COR-L47 (cell line): ENCODE measurements at regions not wholly inside any gene's neighbourhood (a gene's known extent, or its start where the extent isn't known, plus 50 kb on each side); places are given as distances from the start of the nearest gene placed in this dataset.

ENCODE experiments used
- DNase-seq: peaks from one replicate; lab custom pipeline; 2025; lab: John Stamatoyannopoulos, UW

GRCh38 chr2:219901155-219901554, 273.7 kb downstream of the SLC4A3 start:
- no peak for DNase-seq

GRCh38 chr2:219902891-219903552, 275.6 kb downstream of the SLC4A3 start:
- DNase-seq = no peak

- no peak for DNase-seq
These were observed 278.2 kb downstream of the SLC4A3 start for GRCh38 chr2:219905640-219906039.

- DNase-seq = no peak
These were observed 278.9 kb downstream of the SLC4A3 start for GRCh38 chr2:219906114-219907010.

- DNase-seq = no peak
These were observed 279.6 kb downstream of the SLC4A3 start for GRCh38 chr2:219907011-219907365.

DNA sequence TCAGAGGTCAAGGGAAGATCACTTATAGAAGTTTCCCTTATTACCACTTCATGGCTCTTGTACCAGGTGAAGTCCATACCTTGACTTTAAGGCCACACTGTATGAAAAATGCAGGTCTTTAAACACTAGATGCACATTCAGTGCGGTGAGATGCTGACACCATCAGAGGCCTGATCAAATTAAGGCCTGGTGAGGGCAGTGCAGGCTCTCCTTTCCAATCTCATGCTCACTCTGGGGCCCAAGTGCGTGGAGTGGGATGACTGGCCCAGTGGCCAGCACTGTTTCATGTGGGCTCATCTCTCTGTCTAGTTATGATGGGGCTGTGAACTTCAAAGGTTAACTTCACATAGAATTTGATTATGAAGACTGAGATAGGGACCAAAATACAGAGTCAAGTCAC, 281.1 kb downstream of the SLC4A3 start:
- DNase-seq = no peak

- DNase-seq = no peak
These were observed 284.1 kb downstream of the SLC4A3 start for GRCh38 chr2:219911541-219911940.

DNA sequence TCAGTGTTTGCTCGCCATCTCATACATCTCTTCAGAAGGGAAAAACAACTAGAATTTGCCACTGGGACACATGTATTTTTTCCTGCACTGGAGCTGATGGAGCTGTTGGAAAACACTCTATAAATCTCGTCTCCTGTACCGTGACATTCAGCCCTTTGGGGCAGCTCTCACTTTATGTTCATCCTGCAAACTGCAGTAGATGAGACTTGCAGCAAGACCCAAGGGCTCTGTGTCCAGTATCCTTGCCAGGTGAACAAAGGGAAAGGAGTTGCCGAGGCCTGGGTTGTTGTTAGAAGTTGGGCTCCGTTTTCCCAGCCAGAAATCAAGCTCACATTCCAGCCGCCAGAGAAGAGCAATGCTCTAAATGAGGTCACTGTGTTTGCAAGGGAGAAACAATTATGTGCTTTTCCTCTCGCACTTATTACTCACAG, 285.1 kb downstream of the SLC4A3 start:
- DNase-seq = no peak

- no peak for DNase-seq
These were observed 287.1 kb downstream of the SLC4A3 start for GRCh38 chr2:219914577-219914976.

GRCh38 chr2:219916281-219916680, 288.9 kb downstream of the SLC4A3 start:
- no peak for DNase-seq

DNA sequence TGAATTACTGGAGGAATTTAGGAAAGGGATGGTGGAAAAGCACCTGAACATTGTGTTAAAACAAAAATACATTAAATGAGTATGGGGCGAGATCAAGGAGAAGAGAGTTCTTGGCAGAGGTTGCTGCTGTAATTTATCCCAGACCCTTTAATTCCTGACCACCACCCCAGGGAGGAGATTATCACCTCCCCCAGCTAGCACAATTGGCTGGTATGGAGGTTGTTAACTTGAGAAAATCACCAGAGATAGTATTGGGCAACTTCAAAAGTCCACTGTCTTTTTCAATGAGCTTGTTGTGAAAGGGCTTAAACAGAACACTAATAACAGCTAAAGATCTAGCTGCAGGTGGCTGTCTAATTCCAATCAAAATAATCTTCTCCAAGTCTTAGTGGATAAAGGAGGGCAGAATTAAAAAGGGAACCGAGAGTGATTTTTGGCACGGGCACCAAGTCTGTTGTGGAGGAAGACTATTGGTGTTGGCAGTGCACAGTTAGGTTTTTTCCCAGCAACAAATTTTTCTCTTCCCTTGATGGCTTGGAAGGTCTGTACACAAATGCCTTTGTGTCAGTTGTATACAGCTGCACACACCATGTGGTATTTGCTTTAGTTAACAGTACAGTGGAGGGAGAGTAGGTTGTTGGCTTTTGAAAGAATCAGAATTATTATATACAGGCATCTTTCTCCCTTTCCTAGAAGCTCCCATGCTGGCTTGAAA, 289.5 kb downstream of the SLC4A3 start:
- no peak for DNase-seq

DNA sequence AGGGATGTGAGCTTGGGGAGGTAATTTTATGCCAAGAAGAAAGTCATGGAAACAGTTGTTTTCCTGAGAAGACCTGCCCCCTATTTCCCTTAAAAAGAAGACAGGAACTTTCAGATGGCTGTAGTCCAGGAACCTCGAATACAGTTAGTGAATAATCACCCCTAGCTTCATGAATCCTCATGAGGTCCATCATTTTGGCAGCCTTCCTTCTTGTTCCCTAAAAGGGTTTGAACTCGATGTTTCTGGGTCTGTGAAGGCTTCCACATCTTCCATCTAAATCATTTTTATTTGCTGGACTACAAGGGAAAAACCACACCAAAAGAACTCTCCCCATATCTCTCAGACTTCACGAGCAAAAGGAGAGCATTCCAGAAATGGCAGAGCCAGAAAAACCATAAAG, 290.8 kb downstream of the SLC4A3 start:
- no peak for DNase-seq

- DNase-seq = peak; percentile 2
These were observed 291.5 kb downstream of the SLC4A3 start for GRCh38 chr2:219918944-219919343.

DNA sequence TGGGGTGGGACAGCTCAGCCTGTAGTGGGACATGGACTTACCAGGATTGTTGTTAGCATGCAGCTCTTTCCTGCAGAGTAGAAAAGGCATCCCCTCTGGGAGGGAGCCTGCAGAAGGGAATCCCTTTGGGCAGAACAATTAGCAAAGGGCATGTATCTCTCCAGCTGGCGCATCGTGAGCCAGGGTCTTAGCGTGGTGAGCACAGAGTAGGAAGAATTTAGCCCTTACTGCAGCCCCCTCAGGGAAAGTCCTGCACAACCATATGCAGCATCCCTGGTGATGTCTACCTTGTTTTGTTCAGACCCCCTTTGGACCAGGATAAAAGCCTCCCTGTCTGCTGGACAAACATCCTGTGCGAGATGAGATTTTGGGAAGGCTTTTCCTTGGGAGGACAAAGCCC, 292.1 kb downstream of the SLC4A3 start:
- DNase-seq = no peak

GRCh38 chr2:219929835-219930234, 302.4 kb downstream of the SLC4A3 start:
- no peak for DNase-seq

DNA sequence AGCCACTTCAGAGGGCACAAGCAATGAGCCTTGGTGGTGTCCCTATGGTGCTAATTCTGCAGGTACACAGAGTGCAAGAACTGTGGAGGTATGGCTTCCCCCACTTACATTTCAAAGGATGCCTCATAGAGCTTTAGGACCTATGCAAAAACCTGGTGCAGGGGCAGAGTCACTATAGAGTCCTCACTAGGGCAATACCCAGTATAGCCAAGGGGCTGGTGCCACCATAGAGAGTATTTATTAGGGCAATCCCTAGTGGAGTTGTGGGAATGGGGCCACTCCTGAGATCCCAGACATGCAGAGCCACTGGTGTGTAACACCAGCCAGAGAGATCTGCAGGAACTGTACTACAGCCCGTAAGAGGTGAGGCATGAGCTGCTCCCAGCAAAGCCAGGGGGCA, 312.2 kb downstream of the SLC4A3 start:
- DNase-seq = no peak

DNA sequence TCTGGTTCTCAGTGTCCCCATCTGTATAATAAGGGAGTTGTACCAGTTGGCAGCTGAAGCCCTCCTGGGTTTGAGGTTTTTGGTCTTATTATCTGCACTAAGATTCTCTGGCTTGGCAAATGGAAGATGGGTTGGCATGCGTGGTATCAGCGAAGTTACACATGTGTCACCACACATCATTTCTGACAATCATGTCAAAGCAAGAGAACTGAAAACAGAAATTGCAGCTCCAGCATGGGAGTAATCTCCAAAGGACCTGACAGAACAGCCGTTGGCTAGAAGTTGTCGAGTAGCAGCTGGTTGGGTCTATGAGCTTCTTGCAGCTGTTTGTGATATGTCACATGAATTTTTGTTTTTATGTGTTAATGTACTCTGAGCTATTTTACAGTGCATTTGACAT, 317.4 kb downstream of the SLC4A3 start:
- DNase-seq = no peak

GRCh38 chr2:219946021-219946420, 318.6 kb downstream of the SLC4A3 start:
- no peak for DNase-seq

- no peak for DNase-seq
These were observed 319.1 kb downstream of the SLC4A3 start for GRCh38 chr2:219946529-219946928.

DNA sequence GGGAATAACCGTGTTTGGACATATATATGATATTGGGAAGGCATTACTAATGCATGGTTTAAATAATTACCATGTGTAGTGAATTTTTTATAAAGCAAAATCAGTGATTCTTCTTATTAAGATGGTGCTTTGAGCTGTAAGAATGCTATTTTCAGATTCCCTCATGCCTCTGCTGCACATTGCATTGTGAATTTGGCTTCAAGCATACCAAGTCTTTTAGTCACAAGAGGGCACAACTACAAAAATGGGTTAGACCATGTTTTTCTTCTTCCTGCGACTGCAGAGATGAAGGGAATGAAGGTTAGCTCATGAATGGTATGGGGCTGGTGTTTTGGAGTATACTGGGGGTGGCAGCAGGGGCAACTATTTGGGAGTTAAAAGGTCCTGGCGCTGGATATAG, 320.1 kb downstream of the SLC4A3 start:
- DNase-seq = no peak

DNA sequence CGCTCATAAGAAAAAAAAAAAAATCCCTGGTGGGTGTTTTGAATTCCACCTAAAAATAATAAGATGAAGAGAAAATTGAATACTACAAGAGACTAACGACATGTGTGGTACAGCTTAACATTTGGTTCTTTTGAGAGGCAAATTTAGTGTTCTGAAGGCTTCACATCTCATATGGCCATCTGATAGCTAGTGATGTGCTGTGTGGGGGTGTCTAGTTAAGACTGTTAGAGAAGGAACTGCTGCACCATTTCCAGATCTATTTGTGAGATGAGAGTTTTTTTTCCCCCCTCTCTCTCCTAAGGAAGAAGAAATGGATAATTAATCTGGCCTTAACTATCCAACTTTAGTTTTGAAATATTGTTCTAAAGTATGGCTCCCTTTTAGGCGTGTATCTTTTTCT, 321.6 kb downstream of the SLC4A3 start:
- no peak for DNase-seq

DNA sequence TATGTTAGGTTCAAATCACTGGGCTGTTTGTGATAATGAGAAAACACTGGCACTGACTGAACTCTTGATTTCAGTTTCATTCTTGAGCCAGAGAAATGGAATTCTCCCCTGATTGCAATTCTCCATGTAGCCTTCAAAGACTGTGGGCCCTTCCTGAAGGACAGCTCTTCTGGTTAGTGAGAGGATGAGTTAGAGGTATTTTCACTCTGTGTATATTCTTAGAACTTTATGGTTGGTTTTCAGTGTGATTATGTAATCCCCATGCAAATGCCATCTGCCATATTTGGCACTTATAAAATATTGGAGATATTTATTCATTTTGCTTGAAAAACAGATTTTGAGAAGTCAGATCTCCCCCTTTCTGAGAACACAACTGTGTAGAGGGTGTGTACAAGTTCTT, 323.7 kb downstream of the SLC4A3 start:
- no peak for DNase-seq

- DNase-seq = no peak
These were observed 326.9 kb downstream of the SLC4A3 start for GRCh38 chr2:219954331-219954730.
